ENCODE measurements at regions not wholly inside any gene's neighbourhood (a gene's known extent, or its start where the extent isn't known, plus 50 kb on each side); places are given as distances from the start of the nearest gene placed in this dataset.

- H3K27me3 ChIP-seq, result no peaks in the 10 kb centered on the region
- intact Hi-C loops (cut with DNase I), result no loop called here
- TF ChIP-seq POLR2AphosphoS5 (IDR thresholded peaks at IDR 0.05; ENCODE audit: insufficient read depth in 1 of 2, low read depth in 1 of 2) (peak; percentile 27 to 78), CTCF (IDR thresholded peaks at IDR 0.05) (no peak)
- H3K27ac ChIP-seq, result peak overlapping the region; percentile 35
- no peak overlapping the region for H3K4me3 ChIP-seq
- H3K36me3 ChIP-seq, result no peaks in the 10 kb centered on the region
- H3K9me3 ChIP-seq, result no peaks in the 10 kb centered on the region
- H3K4me1 ChIP-seq, result no peaks in the 10 kb centered on the region
- DNase-seq (ENCODE audit: extremely low spot score in 2 of 2), result peak in 1 of 2 donors; percentile 99
These were observed 534.5 kb downstream of the BNC2 start for GRCh38 chr9:16335788-16336580.

- H3K9me3 ChIP-seq, result no peaks in the 10 kb centered on the region
- DNase-seq (ENCODE audit: extremely low spot score in 2 of 2), result no peak
- no peak overlapping the region for H3K27ac ChIP-seq
- TF ChIP-seq POLR2AphosphoS5 (IDR thresholded peaks at IDR 0.05; ENCODE audit: insufficient read depth in 1 of 2, low read depth in 1 of 2), result no peak
- TF ChIP-seq CTCF (IDR thresholded peaks at IDR 0.05), result no peak
- no peak for TF ChIP-seq POLR2A (IDR thresholded peaks at IDR 0.05)
- H3K27me3 ChIP-seq, result no peaks in the 10 kb centered on the region
- peaks cover 4% of the 10 kb centered on the region for H3K4me1 ChIP-seq
- intact Hi-C loops (cut with DNase I), result no loop called here
- H3K36me3 ChIP-seq, result no peaks in the 10 kb centered on the region
- H3K4me3 ChIP-seq, result no peak overlapping the region
These were observed 533.6 kb downstream of the BNC2 start for GRCh38 chr9:16336833-16337232.

- H3K27me3 ChIP-seq, result no peaks in the 10 kb centered on the region
- no peak for DNase-seq (ENCODE audit: extremely low spot score in 2 of 2)
- peaks cover 10% of the 10 kb centered on the region for H3K4me1 ChIP-seq
- no peak overlapping the region for H3K4me3 ChIP-seq
- no peak overlapping the region for H3K27ac ChIP-seq
- H3K9me3 ChIP-seq, result no peaks in the 10 kb centered on the region
- no peaks in the 10 kb centered on the region for H3K36me3 ChIP-seq
- TF ChIP-seq POLR2A (IDR thresholded peaks at IDR 0.05) (no peak), CTCF (IDR thresholded peaks at IDR 0.05) (no peak), POLR2AphosphoS5 (IDR thresholded peaks at IDR 0.05; ENCODE audit: insufficient read depth in 1 of 2, low read depth in 1 of 2) (no peak)
- intact Hi-C loops (cut with DNase I), result no loop called here
These were observed 533.0 kb downstream of the BNC2 start for GRCh38 chr9:16337322-16338029.

- Histone ChIP-seq H3K27ac (peak overlapping the region; percentile 28), H3K36me3 (no peaks in the 10 kb centered on the region), H3K4me3 (no peak overlapping the region), H3K27me3 (no peaks in the 10 kb centered on the region), H3K4me1 (peaks cover 26% of the 10 kb centered on the region), H3K9me3 (no peaks in the 10 kb centered on the region)
- no peak for TF ChIP-seq CTCF (IDR thresholded peaks at IDR 0.05)
- no peak for TF ChIP-seq POLR2A (IDR thresholded peaks at IDR 0.05)
- TF ChIP-seq POLR2AphosphoS5 (IDR thresholded peaks at IDR 0.05; ENCODE audit: insufficient read depth in 1 of 2, low read depth in 1 of 2), result no peak
- no peak for DNase-seq (ENCODE audit: extremely low spot score in 2 of 2)
- intact Hi-C loops (cut with DNase I), result no loop called here
These were observed 529.3 kb downstream of the BNC2 start for GRCh38 chr9:16341177-16341576.
